HFF-Myc (cell line): ENCODE measurements at regions not wholly inside any gene's neighbourhood (a gene's known extent, or its start where the extent isn't known, plus 50 kb on each side); places are given as distances from the start of the nearest gene placed in this dataset.

Experiments
- DNase-seq: peaks from one replicate; pipeline ENCODE4 v3.0.0-alpha.2; 2011; ENCODE audit warnings: low read depth; ENCODE audit errors: extremely low read depth
- H3K4me3 ChIP-seq: replicated peaks from 2 replicates; pipeline ENCODE4 v1.5.1; 2011; ENCODE audit warnings: low read depth, mild to moderate bottlenecking, control low read depth, low read length
- CTCF ChIP-seq: IDR thresholded peaks from 2 replicates; pipeline ENCODE4 v1.5.1; 2012; ENCODE audit warnings: mild to moderate bottlenecking, low read depth, low read length, control low read depth; ENCODE audit errors: missing control alignments

GRCh38 chr20:10961651-10962288 is 288.0 kb upstream of the JAG1 start:
- H3K4me3 ChIP-seq, result no peak overlapping the region
- TF ChIP-seq CTCF, result no peak
- no peak for DNase-seq

GRCh38 chr20:10962937-10963336 is 289.1 kb upstream of the JAG1 start:
- no peak overlapping the region for H3K4me3 ChIP-seq
- TF ChIP-seq CTCF, result no peak
- DNase-seq, result no peak

GRCh38 chr20:10963717-10964266 is 290.0 kb upstream of the JAG1 start:
- H3K4me3 ChIP-seq, result no peak overlapping the region
- DNase-seq, result no peak
- no peak for TF ChIP-seq CTCF

GRCh38 chr20:10965936-10966470 is 292.2 kb upstream of the JAG1 start:
- no peak overlapping the region for H3K4me3 ChIP-seq
- no peak for TF ChIP-seq CTCF
- no peak for DNase-seq

GRCh38 chr20:10970109-10970508 is 296.3 kb upstream of the JAG1 start:
- no peak for TF ChIP-seq CTCF
- H3K4me3 ChIP-seq, result no peak overlapping the region
- no peak for DNase-seq

GRCh38 chr20:10971096-10971495 is 297.3 kb upstream of the JAG1 start:
- no peak for TF ChIP-seq CTCF
- DNase-seq, result no peak

More at GRCh38 chr20:10971096-10971495, 297.3 kb upstream of the JAG1 start:
- no peak overlapping the region for H3K4me3 ChIP-seq
